LNCaP clone FGC (cell line): ENCODE measurements at regions not wholly inside any gene's neighbourhood (a gene's known extent, or its start where the extent isn't known, plus 50 kb on each side); places are given as distances from the start of the nearest gene placed in this dataset.
"Not testable (repeated sequence)": the region's sequence is repeated elsewhere in the genome, so short reads cannot be mapped to it uniquely, and the experiment has no call there.

Experiments
- DNase-seq: peaks from one replicate; pipeline ENCODE4 v3.0.0-alpha.2; 2011; ENCODE audit warnings: low read depth
- H3K4me3 ChIP-seq: 2 replicates; pipeline ENCODE4 v1.5.1; 2011; ENCODE audit warnings: mild to moderate bottlenecking, low read depth, low read length, control low read depth
- CTCF ChIP-seq: IDR thresholded peaks from 2 replicates; pipeline ENCODE4 v1.5.1; 2012; ENCODE audit warnings: mild to moderate bottlenecking; ENCODE audit not compliant: control insufficient read depth, insufficient read depth; ENCODE audit errors: extremely low read depth

DNA sequence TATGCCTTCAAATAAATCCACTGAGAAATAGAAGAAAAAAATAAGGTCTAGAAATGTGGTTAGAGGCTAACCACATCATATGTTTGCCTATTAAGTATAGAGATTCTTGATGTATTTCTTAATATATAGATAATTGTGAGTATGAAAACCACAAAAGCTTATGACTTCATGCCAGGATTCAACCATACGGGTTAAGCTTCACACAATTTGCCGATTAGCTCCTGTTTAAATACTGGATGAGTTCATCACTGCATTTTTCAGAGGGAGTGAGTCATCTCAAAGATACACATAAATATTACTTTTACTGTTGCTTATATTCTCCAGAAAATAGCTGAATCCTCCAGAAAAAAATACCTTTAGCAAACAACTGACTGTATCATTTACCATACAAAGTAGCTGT lies 79.6 kb downstream of the RPL10L start:
- DNase-seq, result no peak
- no peak for TF ChIP-seq CTCF
- H3K4me3 ChIP-seq, result no peak overlapping the region

- H3K4me3 ChIP-seq, DNase-seq: not testable (repeated sequence)
Measured at GRCh38 chr14:46568161-46568560, 83.4 kb downstream of the RPL10L start.

GRCh38 chr14:46550836-46551235 lies 100.7 kb downstream of the RPL10L start:
- DNase-seq, result no peak
- H3K4me3 ChIP-seq, result no peak overlapping the region
- no peak for TF ChIP-seq CTCF

- no peak overlapping the region for H3K4me3 ChIP-seq
- TF ChIP-seq CTCF, result no peak
- DNase-seq, result no peak
Measured at GRCh38 chr14:46540986-46541385, 110.6 kb downstream of the RPL10L start.

DNA sequence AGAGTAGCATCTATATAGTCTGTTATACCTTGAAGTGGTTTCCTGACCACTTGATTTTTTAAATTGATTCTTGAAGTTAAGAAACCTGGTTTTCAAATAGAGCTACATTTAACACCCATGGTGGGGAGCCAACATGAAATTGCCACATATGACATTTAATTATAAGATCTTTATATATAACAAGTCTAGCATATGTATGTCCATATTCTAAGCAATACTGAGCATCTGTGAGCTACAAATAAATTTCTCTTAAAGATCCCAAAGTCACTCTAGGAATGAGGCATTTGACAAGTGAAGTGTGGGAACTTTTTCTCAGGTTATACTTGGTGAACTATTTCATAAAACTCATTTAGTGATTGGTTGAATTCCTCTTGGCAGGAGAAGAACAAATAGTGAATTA lies 132.5 kb downstream of the RPL10L start:
- TF ChIP-seq CTCF, result no peak
- no peak overlapping the region for H3K4me3 ChIP-seq
- DNase-seq, result no peak

DNA sequence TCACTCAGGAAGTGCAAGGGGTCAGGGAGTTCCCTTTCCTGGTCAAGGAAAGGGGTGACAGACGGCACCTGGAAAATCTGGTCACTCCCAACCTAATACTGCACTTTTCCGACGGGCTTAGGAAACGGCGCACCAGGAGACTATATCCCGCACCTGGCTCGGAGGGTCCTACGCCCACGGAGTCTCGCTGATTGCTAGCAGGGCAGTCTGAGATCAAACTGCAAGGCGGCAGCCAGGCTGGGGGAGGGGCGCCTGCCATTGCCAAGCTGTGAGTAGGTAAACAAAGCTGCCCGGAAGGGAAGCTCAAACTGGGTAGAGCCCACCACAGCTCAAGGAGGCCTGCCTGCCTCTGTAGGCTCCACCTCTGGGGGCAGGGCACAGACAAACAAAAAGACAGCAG lies 142.8 kb downstream of the RPL10L start:
- DNase-seq, result not testable (repeated sequence)
- H3K4me3 ChIP-seq, result peak overlapping the region; percentile 28; the same call in 1 of the 2 replicates

DNA sequence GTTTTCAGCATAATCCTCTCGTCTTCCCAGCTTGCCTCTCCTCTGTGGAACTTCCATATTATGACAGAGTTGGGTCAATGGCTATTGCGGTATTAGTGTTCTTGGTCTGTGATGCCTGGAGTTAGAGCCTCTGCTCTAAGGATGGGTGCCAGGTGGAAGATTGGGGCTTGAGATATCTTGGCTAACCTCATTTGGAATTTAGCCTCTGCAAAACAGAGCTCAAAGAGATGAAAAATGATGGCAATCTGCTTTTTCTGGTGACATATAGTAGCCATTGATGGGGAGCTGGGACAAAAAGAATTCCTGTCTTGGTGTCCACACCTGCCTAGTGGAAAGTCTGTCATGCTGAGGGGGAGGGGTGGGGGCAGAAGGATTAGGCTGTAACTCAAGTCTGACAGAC lies 152.1 kb downstream of the RPL10L start:
- no peak for DNase-seq
- no peak overlapping the region for H3K4me3 ChIP-seq
- TF ChIP-seq CTCF, result no peak

DNA sequence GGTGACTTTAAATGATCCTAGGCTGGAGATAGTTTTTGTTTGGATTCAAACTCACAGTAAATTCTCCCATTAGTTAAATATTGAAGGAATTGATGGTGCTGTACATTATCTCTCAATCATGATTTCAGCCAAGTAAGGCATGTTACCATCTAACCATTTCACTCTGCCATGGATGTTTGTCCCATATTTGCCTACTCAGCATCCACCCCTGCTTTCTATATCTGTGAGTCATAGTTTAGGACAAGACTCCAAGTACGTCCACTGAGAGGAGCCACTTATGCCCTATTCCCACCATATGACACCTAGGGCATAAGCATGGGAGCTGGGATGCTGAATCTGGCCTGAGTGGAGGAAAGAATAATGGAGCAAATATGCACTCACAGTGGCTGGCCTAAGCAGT lies 155.2 kb downstream of the RPL10L start:
- no peak for DNase-seq
- no peak for TF ChIP-seq CTCF
- no peak overlapping the region for H3K4me3 ChIP-seq
